HEK293 (cell line): ENCODE measurements at regions not wholly inside any gene's neighbourhood (a gene's known extent, or its start where the extent isn't known, plus 50 kb on each side); places are given as distances from the start of the nearest gene placed in this dataset.

Source experiments
- CTCF ChIA-PET: fragments of 350-600 bp; formaldehyde crosslinking; extraction: SDS; loops from one replicate; lab custom pipeline; 2021; ENCODE audit warnings: antibody characterized with exemption; lab: Yijun Ruan, JAX
- POLR2A ChIA-PET: fragments of 300-600 bp; formaldehyde crosslinking; extraction: SDS; loops from one replicate; lab custom pipeline; 2020; ENCODE audit warnings: antibody characterized with exemption, inconsistent platforms; lab: Yijun Ruan, JAX
- H3K27ac ChIP-seq: fragments of 200-500 bp; sonication (Bioruptor generic); 2 replicates; pipeline ENCODE4 v1.5.1; 2014; ENCODE audit warnings: low read depth, low read length, control low read depth, inconsistent platforms; ENCODE audit errors: extremely low read depth
- H3K36me3 ChIP-seq, 2 experiments: fragments of 200-500 bp in 1 of 2; sonication (Bioruptor generic) in 1 of 2; 1 replicate in 1 of 2; 2 replicates in 1 of 2; pipeline ENCODE4 v1.5.1; 2014 to 2017; ENCODE audit warnings: inconsistent platforms in 2 of 2, low read length in 2 of 2; ENCODE audit not compliant: control insufficient read depth in 2 of 2, insufficient read depth in 1 of 2
- H3K4me1 ChIP-seq: fragments of 200-500 bp; sonication (Bioruptor generic); 2 replicates; pipeline ENCODE4 v1.5.1; 2014; ENCODE audit warnings: mild to moderate bottlenecking, low read length, inconsistent platforms; ENCODE audit not compliant: control insufficient read depth, insufficient read depth
- H3K4me3 ChIP-seq: 2 replicates; pipeline ENCODE4 v1.5.1; 2011; ENCODE audit warnings: low read depth, mild to moderate bottlenecking, control low read depth, low read length, moderate library complexity
- H3K9me3 ChIP-seq: fragments of 200-500 bp; sonication (Bioruptor generic); 2 replicates; pipeline ENCODE4 v1.5.1; 2014; ENCODE audit warnings: low read depth, low read length, inconsistent platforms; ENCODE audit not compliant: control insufficient read depth, insufficient read depth
- BCL11B ChIP-seq: fragments of 450-650 bp; formaldehyde crosslinking; IDR thresholded peaks from 2 replicates; pipeline ENCODE4 v1.5.1; 2016; ENCODE audit warnings: low read depth, missing biosample characterization, missing genetic modification characterization
- GLIS1 ChIP-seq: fragments of 450-650 bp; formaldehyde crosslinking; IDR thresholded peaks from 2 replicates; pipeline ENCODE4 v1.5.1; 2016; ENCODE audit warnings: missing biosample characterization, missing genetic modification characterization
- HOXA7 ChIP-seq: sonication (generic); formaldehyde crosslinking; IDR thresholded peaks from 2 replicates; pipeline ENCODE4 v1.8.1; 2022; ENCODE audit warnings: missing genetic modification reagents, borderline replicate concordance
- KLF10 ChIP-seq: fragments of 450-650 bp; IDR thresholded peaks from 2 replicates; pipeline ENCODE4 v1.5.1; 2018; ENCODE audit warnings: missing biosample characterization, mild to moderate bottlenecking, missing genetic modification characterization
- ZNF121 ChIP-seq: fragments of 450-650 bp; formaldehyde crosslinking; IDR thresholded peaks from 2 replicates; pipeline ENCODE4 v1.5.1; 2016; ENCODE audit warnings: missing biosample characterization, missing genetic modification characterization
- ZNF140 ChIP-seq: fragments of 450-650 bp; formaldehyde crosslinking; IDR thresholded peaks from 2 replicates; pipeline ENCODE4 v1.5.1; 2016; ENCODE audit warnings: missing biosample characterization, missing genetic modification characterization
- ZNF16 ChIP-seq: fragments of 450-650 bp; formaldehyde crosslinking; IDR thresholded peaks from 2 replicates; pipeline ENCODE4 v1.5.1; 2016; ENCODE audit warnings: low read depth, missing biosample characterization, missing genetic modification characterization
- ZNF266 ChIP-seq: fragments of 450-650 bp; formaldehyde crosslinking; IDR thresholded peaks from 2 replicates; pipeline ENCODE4 v1.5.1; 2016; ENCODE audit warnings: missing biosample characterization, missing genetic modification characterization, low read depth
- ZNF324 ChIP-seq: fragments of 450-650 bp; formaldehyde crosslinking; IDR thresholded peaks from 2 replicates; pipeline ENCODE4 v1.5.1; 2016; ENCODE audit warnings: missing biosample characterization, missing genetic modification characterization
- ZNF341 ChIP-seq: fragments of 450-650 bp; formaldehyde crosslinking; IDR thresholded peaks from 2 replicates; pipeline ENCODE4; 2016; ENCODE audit warnings: low read depth, missing biosample characterization, missing genetic modification characterization
- ZNF350 ChIP-seq: fragments of 450-650 bp; formaldehyde crosslinking; IDR thresholded peaks from 2 replicates; pipeline ENCODE4 v1.5.0; 2017; ENCODE audit warnings: missing biosample characterization, mild to moderate bottlenecking, missing genetic modification characterization
- ZNF354C ChIP-seq: fragments of 450-650 bp; formaldehyde crosslinking; IDR thresholded peaks from 2 replicates; pipeline ENCODE4 v1.5.1; 2016; ENCODE audit warnings: missing biosample characterization, missing genetic modification characterization, low read depth, borderline replicate concordance
- ZNF426 ChIP-seq: fragments of 450-650 bp; formaldehyde crosslinking; IDR thresholded peaks from 2 replicates; pipeline ENCODE4 v1.5.1; 2017; ENCODE audit warnings: missing biosample characterization, missing genetic modification characterization, mild to moderate bottlenecking, inconsistent platforms, moderate library complexity
- ZNF433 ChIP-seq: fragments of 450-650 bp; formaldehyde crosslinking; IDR thresholded peaks from 2 replicates; pipeline ENCODE4 v1.5.1; 2016; ENCODE audit warnings: missing biosample characterization, missing genetic modification characterization, low read depth
- ZNF529 ChIP-seq: fragments of 450-650 bp; formaldehyde crosslinking; IDR thresholded peaks from 2 replicates; pipeline ENCODE4 v1.5.1; 2017; ENCODE audit warnings: missing genetic modification characterization, missing biosample characterization; ENCODE audit not compliant: insufficient replicate concordance
- ZNF560 ChIP-seq: fragments of 450-650 bp; formaldehyde crosslinking; IDR thresholded peaks from 2 replicates; pipeline ENCODE4 v1.5.1; 2017; ENCODE audit warnings: missing biosample characterization, missing genetic modification characterization, borderline replicate concordance
- ZNF561 ChIP-seq: fragments of 450-650 bp; IDR thresholded peaks from 2 replicates; pipeline ENCODE4 v1.5.1; 2018; ENCODE audit warnings: missing biosample characterization, missing genetic modification characterization, borderline replicate concordance
- ZNF596 ChIP-seq: fragments of 450-650 bp; IDR thresholded peaks from 2 replicates; pipeline ENCODE4 v1.5.0; 2018; ENCODE audit warnings: missing biosample characterization, mild to moderate bottlenecking, missing genetic modification characterization, moderate library complexity
- ZNF623 ChIP-seq: fragments of 450-650 bp; formaldehyde crosslinking; IDR thresholded peaks from 2 replicates; pipeline ENCODE4 v1.5.1; 2016; ENCODE audit warnings: missing biosample characterization, missing genetic modification characterization
- ZNF624 ChIP-seq: fragments of 450-650 bp; formaldehyde crosslinking; IDR thresholded peaks from 2 replicates; pipeline ENCODE4 v1.5.1; 2017; ENCODE audit warnings: missing biosample characterization, missing genetic modification characterization
- ZNF639 ChIP-seq: fragments of 450-650 bp; formaldehyde crosslinking; IDR thresholded peaks from 2 replicates; pipeline ENCODE4 v1.5.1; 2016; ENCODE audit warnings: missing biosample characterization, missing genetic modification characterization
- ZNF654 ChIP-seq: fragments of 450-650 bp; formaldehyde crosslinking; IDR thresholded peaks from 2 replicates; pipeline ENCODE4 v1.5.1; 2016; ENCODE audit warnings: low read depth, missing biosample characterization, missing genetic modification characterization
- ZNF701 ChIP-seq: fragments of 450-650 bp; formaldehyde crosslinking; IDR thresholded peaks from 2 replicates; pipeline ENCODE4 v1.5.1; 2016; ENCODE audit warnings: missing biosample characterization, missing genetic modification characterization
- ZNF76 ChIP-seq: fragments of 450-650 bp; formaldehyde crosslinking; IDR thresholded peaks from 2 replicates; pipeline ENCODE4; 2016; ENCODE audit warnings: low read depth, missing biosample characterization, missing genetic modification characterization, borderline replicate concordance
- ZNF791 ChIP-seq: fragments of 450-650 bp; formaldehyde crosslinking; IDR thresholded peaks from 2 replicates; pipeline ENCODE4 v1.5.1; 2016; ENCODE audit warnings: missing biosample characterization, missing genetic modification characterization
- ZSCAN30 ChIP-seq: fragments of 450-650 bp; IDR thresholded peaks from 2 replicates; pipeline ENCODE4 v1.5.1; 2018; ENCODE audit warnings: missing biosample characterization, mild to moderate bottlenecking, missing genetic modification characterization, moderate library complexity
- TF ChIP-seq, protein P1 (sequence below): fragments of 450-650 bp; formaldehyde crosslinking; IDR thresholded peaks from 2 replicates; pipeline ENCODE4 v1.5.1; 2016; ENCODE audit warnings: missing biosample characterization, missing genetic modification characterization
- TF ChIP-seq, protein P2 (sequence below): fragments of 450-650 bp; formaldehyde crosslinking; IDR thresholded peaks from 2 replicates; pipeline ENCODE4 v1.5.1; 2017; ENCODE audit warnings: missing biosample characterization, missing genetic modification characterization
- TF ChIP-seq, protein P3 (sequence below): fragments of 450-650 bp; formaldehyde crosslinking; IDR thresholded peaks from 2 replicates; pipeline ENCODE4 v1.5.1; 2017; ENCODE audit warnings: missing biosample characterization, missing genetic modification characterization

DNA sequence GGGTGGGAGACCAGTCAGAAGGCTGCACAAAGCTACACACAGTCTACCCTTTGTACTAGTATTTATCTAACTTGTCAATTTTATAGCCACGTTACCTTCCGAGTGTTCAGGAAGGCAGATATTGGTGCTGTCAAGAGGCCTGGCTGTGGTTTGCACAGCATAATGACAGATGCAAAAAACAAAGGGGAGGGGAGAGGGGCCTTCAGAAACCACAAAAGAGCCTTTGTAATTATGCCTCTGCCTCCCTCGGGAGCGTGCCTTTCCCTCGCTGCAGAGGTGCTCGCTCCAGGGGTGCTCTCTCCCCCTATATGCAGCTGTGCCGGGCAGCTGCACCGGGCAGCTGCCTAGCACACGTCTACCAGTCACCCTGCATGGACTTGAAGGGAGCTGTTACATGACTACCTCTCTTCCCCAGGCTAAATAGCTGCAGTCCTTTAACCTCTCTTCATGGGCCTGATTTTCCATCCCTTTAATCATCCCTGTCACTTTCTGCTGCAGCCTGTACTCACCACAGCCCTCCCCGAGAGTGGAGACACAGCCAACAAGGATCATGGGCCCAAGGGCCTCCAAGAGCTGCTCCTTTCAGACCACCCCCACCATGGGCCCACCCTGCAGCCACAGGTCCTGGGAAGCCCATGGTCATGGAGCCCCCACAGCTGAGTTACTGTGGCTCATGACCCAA, 168.4 kb upstream of the PKDCC start (continued):
- TF ChIP-seq ZNF354C (tag by site-specific recombination), result no peak
- peak; percentile 63 for TF ChIP-seq ZNF341
- no peak for TF ChIP-seq ZNF324
- TF ChIP-seq, protein P1, sequence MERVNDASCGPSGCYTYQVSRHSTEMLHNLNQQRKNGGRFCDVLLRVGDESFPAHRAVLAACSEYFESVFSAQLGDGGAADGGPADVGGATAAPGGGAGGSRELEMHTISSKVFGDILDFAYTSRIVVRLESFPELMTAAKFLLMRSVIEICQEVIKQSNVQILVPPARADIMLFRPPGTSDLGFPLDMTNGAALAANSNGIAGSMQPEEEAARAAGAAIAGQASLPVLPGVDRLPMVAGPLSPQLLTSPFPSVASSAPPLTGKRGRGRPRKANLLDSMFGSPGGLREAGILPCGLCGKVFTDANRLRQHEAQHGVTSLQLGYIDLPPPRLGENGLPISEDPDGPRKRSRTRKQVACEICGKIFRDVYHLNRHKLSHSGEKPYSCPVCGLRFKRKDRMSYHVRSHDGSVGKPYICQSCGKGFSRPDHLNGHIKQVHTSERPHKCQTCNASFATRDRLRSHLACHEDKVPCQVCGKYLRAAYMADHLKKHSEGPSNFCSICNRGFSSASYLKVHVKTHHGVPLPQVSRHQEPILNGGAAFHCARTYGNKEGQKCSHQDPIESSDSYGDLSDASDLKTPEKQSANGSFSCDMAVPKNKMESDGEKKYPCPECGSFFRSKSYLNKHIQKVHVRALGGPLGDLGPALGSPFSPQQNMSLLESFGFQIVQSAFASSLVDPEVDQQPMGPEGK (tag by site-specific recombination), result no peak
- TF ChIP-seq KLF10, result no peak
- no peak for TF ChIP-seq GLIS1
- TF ChIP-seq ZNF266 (tag by site-specific recombination), result no peak
- TF ChIP-seq ZNF791 (tag by site-specific recombination), result no peak

GRCh38 chr2:41880561-41881243, 167.1 kb upstream of the PKDCC start:
- ChIA-PET POLR2A (no interaction called here), CTCF (interaction anchor here (1.4 to 3.2 kb wide), 2 partner anchors 14 to 205 kb away, joined by 4 to 20 read pairs; no protein-coding TSS in a partner anchor)
- Histone ChIP-seq H3K4me3 (no peak overlapping the region), H3K27ac (no peak overlapping the region), H3K36me3 (no peaks in the 10 kb centered on the region), H3K4me1 (peaks cover 14% of the 10 kb centered on the region), H3K9me3 (no peaks in the 10 kb centered on the region)
- TF ChIP-seq ZNF426 (tag by site-specific recombination) (no peak), ZNF140 (tag by site-specific recombination) (no peak), ZNF561 (tag by site-specific recombination) (no peak), ZNF121 (tag by site-specific recombination) (no peak), ZNF16 (no peak), ZNF596 (no peak), ZNF529 (tag by site-specific recombination) (no peak), ZNF560 (no peak), BCL11B (tag by site-specific recombination) (no peak), ZNF623 (tag by site-specific recombination) (no peak)

DNA sequence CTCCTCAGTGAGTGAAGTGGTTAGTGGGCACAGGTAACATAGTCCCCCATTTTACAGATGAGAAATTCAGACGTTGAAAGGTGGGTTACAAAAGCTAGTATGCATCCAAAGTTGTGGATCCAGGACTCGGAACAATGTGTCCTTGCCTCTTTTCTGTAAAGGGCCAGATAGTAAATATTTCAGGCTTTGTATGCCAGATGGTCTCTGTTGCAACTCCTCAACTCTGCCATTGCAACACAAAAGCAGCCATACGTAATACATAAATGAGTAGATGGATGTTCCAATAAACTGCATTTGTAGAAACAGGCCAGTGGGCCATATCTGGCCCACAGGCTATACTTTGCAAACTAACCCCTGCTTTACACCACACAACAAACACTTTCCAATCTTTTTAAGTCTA, 166.6 kb upstream of the PKDCC start:
- ChIA-PET CTCF (no interaction called here), POLR2A (no interaction called here)
- H3K4me3 ChIP-seq, result no peak overlapping the region
- H3K4me1 ChIP-seq, result peaks cover 14% of the 10 kb centered on the region
- no peaks in the 10 kb centered on the region for H3K9me3 ChIP-seq
- no peaks in the 10 kb centered on the region for H3K36me3 ChIP-seq
- no peak overlapping the region for H3K27ac ChIP-seq
- TF ChIP-seq, protein P2, sequence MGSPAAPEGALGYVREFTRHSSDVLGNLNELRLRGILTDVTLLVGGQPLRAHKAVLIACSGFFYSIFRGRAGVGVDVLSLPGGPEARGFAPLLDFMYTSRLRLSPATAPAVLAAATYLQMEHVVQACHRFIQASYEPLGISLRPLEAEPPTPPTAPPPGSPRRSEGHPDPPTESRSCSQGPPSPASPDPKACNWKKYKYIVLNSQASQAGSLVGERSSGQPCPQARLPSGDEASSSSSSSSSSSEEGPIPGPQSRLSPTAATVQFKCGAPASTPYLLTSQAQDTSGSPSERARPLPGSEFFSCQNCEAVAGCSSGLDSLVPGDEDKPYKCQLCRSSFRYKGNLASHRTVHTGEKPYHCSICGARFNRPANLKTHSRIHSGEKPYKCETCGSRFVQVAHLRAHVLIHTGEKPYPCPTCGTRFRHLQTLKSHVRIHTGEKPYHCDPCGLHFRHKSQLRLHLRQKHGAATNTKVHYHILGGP (tag by site-specific recombination), result no peak
- TF ChIP-seq, protein P3, sequence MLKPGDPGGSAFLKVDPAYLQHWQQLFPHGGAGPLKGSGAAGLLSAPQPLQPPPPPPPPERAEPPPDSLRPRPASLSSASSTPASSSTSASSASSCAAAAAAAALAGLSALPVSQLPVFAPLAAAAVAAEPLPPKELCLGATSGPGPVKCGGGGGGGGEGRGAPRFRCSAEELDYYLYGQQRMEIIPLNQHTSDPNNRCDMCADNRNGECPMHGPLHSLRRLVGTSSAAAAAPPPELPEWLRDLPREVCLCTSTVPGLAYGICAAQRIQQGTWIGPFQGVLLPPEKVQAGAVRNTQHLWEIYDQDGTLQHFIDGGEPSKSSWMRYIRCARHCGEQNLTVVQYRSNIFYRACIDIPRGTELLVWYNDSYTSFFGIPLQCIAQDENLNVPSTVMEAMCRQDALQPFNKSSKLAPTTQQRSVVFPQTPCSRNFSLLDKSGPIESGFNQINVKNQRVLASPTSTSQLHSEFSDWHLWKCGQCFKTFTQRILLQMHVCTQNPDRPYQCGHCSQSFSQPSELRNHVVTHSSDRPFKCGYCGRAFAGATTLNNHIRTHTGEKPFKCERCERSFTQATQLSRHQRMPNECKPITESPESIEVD, result no peak
- no peak for TF ChIP-seq ZNF426 (tag by site-specific recombination)
- no peak for TF ChIP-seq ZSCAN30 (tag by site-specific recombination)
- TF ChIP-seq ZNF76 (tag by site-specific recombination), result no peak
- TF ChIP-seq HOXA7, result no peak
- TF ChIP-seq ZNF639 (tag by site-specific recombination), result no peak
- TF ChIP-seq ZNF350 (tag by site-specific recombination), result no peak
- TF ChIP-seq ZNF433 (tag by site-specific recombination), result no peak
- no peak for TF ChIP-seq ZNF624
- no peak for TF ChIP-seq ZNF654
- no peak for TF ChIP-seq ZNF701 (tag by site-specific recombination)
